Progenitor cell of endocrine pancreas (in vitro differentiated cells): ENCODE measurements at regions not wholly inside any gene's neighbourhood (a gene's known extent, or its start where the extent isn't known, plus 50 kb on each side); places are given as distances from the start of the nearest gene placed in this dataset.

Experiments used
- DNase-seq: peaks from one replicate; pipeline ENCODE4 v3.0.0; 2021; ENCODE audit warnings: low spot score; ENCODE audit not compliant: unreplicated experiment
- H3K27ac Mint-ChIP-seq: 2 replicates; pipeline ENCODE4 v1.8.0; 2021; ENCODE audit warnings: mild to moderate bottlenecking, moderate library complexity, mixed read lengths
- H3K27me3 Mint-ChIP-seq: 2 replicates; pipeline ENCODE4 v1.8.0; 2021; ENCODE audit warnings: mixed read lengths
- H3K36me3 Mint-ChIP-seq: 2 replicates; pipeline ENCODE4 v1.8.0; 2022; ENCODE audit warnings: mixed read lengths; ENCODE audit not compliant: insufficient read depth
- H3K4me1 Mint-ChIP-seq: 2 replicates; pipeline ENCODE4 v1.8.0; 2021; ENCODE audit warnings: low read depth, mixed read lengths
- H3K4me3 Mint-ChIP-seq: 2 replicates; pipeline ENCODE4 v1.8.0; 2021; ENCODE audit warnings: low read depth, mild to moderate bottlenecking, moderate library complexity, mixed read lengths
- H3K9me3 Mint-ChIP-seq: 2 replicates; pipeline ENCODE4 v1.8.0; 2021; ENCODE audit warnings: low read depth, mixed read lengths
- CTCF ChIP-seq: fragments of 200-600 bp; sonication (generic); IDR thresholded peaks from one replicate; pipeline ENCODE4 v1.5.0; 2021; ENCODE audit warnings: antibody characterized with exemption, mild to moderate bottlenecking; ENCODE audit not compliant: unreplicated experiment

- peaks cover 25% of the 10 kb centered on the region for H3K27me3 Mint-ChIP-seq
- no peaks in the 10 kb centered on the region for H3K4me1 Mint-ChIP-seq
- H3K27ac Mint-ChIP-seq, result no peak overlapping the region
- H3K36me3 Mint-ChIP-seq, result no peaks in the 10 kb centered on the region
- no peak overlapping the region for H3K4me3 Mint-ChIP-seq
- DNase-seq, result no peak
- no peak for TF ChIP-seq CTCF
- peaks cover 3% of the 10 kb centered on the region for H3K9me3 Mint-ChIP-seq
These were observed 128.1 kb upstream of the LY86 start for GRCh38 chr6:6460416-6460815.

DNA sequence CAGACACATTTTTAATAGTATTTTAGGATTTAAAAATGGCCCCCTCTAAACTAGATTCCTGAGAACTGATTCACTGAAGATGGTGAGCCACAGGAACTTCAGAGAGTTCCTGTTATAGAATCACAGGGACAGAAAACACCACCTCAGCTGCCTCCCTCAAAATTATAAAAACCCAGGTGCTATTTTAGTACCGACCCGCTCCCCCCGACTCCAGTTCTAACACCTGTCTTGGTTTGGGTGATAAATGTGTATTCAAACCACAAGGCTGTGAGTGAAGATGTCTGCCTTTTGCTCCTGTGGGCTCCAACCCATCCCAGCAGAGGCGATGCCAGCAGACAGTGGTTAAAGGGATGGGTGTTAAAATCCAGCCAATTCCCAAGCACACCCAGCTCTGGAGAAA is 127.4 kb upstream of the LY86 start:
- peaks cover 3% of the 10 kb centered on the region for H3K9me3 Mint-ChIP-seq
- DNase-seq, result no peak
- no peak overlapping the region for H3K27ac Mint-ChIP-seq
- no peaks in the 10 kb centered on the region for H3K36me3 Mint-ChIP-seq
- peaks cover 26% of the 10 kb centered on the region for H3K27me3 Mint-ChIP-seq
- no peaks in the 10 kb centered on the region for H3K4me1 Mint-ChIP-seq
- H3K4me3 Mint-ChIP-seq, result no peak overlapping the region
- TF ChIP-seq CTCF, result no peak

DNA sequence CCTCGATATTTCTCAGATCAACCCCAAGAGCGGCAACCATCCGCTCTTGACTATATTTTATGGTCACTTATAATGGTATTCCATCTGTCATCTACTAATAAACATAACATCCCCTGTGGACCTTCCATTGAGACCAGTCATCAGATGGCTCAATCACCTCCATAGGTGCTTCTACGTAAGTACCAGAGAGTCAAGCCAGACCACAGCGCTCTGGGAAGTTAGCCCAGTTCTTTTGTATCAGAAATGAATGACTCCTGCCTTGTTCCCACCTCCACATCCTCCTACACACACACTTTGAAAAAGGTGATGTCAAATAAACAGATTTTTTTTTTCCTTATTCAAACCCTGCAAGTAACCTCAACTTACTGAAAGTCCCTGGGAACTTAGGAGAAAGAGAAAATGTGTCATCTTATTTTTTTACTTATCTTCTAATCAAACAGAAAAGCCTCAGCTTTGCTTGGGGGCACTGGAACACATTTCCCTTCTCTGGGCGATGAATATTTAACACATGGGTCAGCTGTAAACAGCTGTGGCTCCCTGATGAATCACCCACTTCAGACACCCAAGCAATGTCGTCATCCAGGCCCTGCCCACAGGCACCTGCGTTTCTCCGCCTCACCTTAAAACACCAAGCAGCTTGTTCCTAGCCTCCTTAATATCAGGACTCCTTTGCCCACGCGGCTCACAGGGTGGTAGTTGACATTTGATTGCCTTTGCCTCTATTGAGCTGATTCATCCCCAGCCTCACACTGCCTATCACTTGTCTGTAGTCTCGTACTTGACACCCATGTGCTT is 121.4 kb upstream of the LY86 start:
- Mint-ChIP-seq H3K4me1 (no peaks in the 10 kb centered on the region), H3K27me3 (peaks cover 26% of the 10 kb centered on the region), H3K27ac (no peak overlapping the region), H3K9me3 (peaks cover 12% of the 10 kb centered on the region), H3K36me3 (peaks cover 2% of the 10 kb centered on the region), H3K4me3 (no peak overlapping the region)
- DNase-seq, result no peak
- TF ChIP-seq CTCF, result no peak

DNA sequence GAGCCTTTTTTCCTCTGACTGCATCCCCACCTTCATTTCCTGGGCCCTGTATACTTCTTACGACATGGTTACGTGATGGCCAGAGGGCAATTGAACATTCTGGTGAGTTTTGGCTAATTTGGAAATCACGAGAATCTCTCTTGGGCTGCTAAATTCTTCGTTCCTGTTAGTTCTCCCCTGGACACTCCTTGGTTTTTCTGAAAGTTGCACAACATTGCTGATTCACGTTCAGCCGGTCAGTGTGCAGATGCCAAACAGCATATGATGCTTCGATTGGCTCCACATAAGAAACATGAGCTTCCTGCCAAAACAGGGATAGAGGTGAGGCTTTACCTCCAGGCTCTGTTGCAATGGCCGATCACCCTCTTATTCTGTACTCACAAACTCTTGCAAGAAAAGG is 119.4 kb upstream of the LY86 start:
- DNase-seq, result no peak
- H3K27ac Mint-ChIP-seq, result no peak overlapping the region
- H3K27me3 Mint-ChIP-seq, result peaks cover 19% of the 10 kb centered on the region
- peaks cover 12% of the 10 kb centered on the region for H3K9me3 Mint-ChIP-seq
- no peak for TF ChIP-seq CTCF
- H3K4me1 Mint-ChIP-seq, result no peaks in the 10 kb centered on the region
- no peak overlapping the region for H3K4me3 Mint-ChIP-seq
- H3K36me3 Mint-ChIP-seq, result peaks cover 2% of the 10 kb centered on the region

GRCh38 chr6:6470123-6470522 is 118.4 kb upstream of the LY86 start:
- H3K27me3 Mint-ChIP-seq, result peaks cover 13% of the 10 kb centered on the region
- no peak overlapping the region for H3K4me3 Mint-ChIP-seq

More at GRCh38 chr6:6470123-6470522, 118.4 kb upstream of the LY86 start:
- no peak for DNase-seq
- no peaks in the 10 kb centered on the region for H3K4me1 Mint-ChIP-seq
- H3K9me3 Mint-ChIP-seq, result peaks cover 12% of the 10 kb centered on the region
- peaks cover 2% of the 10 kb centered on the region for H3K36me3 Mint-ChIP-seq
- TF ChIP-seq CTCF, result no peak
- no peak overlapping the region for H3K27ac Mint-ChIP-seq
